Ovary (tissue), 7 donors: ENCODE measurements at regions not wholly inside any gene's neighbourhood (a gene's known extent, or its start where the extent isn't known, plus 50 kb on each side); places are given as distances from the start of the nearest gene placed in this dataset.
"Not testable (repeated sequence)": the region's sequence is repeated elsewhere in the genome, so short reads cannot be mapped to it uniquely, and the experiment has no call there.

ENCODE experiments used
- DNase-seq, 5 donors: peaks; one replicate each; pipeline ENCODE4 v3.0.0-alpha.2; 2019 to 2020
- H3K27ac ChIP-seq, 2 donors: fragments of 200-600 bp; one replicate each; pipeline versions ENCODE4 v1.5.1 to v1.8.0; 2019 to 2022
- H3K27me3 ChIP-seq: fragments of 200-600 bp; one replicate; pipeline ENCODE4 v1.8.0; 2022
- H3K36me3 ChIP-seq: fragments of 200-600 bp; sonication (generic); one replicate; pipeline ENCODE4 v1.5.1; 2019
- H3K4me1 ChIP-seq: one replicate; pipeline ENCODE4 v1.8.1; 2013; ENCODE audit warnings: mild to moderate bottlenecking, moderate library complexity; ENCODE audit not compliant: insufficient read depth
- H3K4me3 ChIP-seq: fragments of 200-600 bp; sonication (generic); one replicate; pipeline ENCODE4 v1.5.1; 2017
- H3K9me3 ChIP-seq, 2 donors: fragments of 200-600 bp in 1 of 2; sonication (generic) in 1 of 2; one replicate each; pipeline versions ENCODE4 v1.5.1 to v1.8.1; 2013 to 2019; ENCODE audit warnings: mild to moderate bottlenecking in 1 of 2, moderate library complexity in 1 of 2
- CTCF ChIP-seq, 3 donors: fragments of 450-650 bp in 2 of 3; fragments of 200-600 bp in 1 of 3; IDR thresholded peaks; one replicate each; pipeline versions ENCODE4 v1.5.1 to v1.8.0; 2016 to 2022; ENCODE audit warnings: antibody characterized with exemption in 3 of 3, mild to moderate bottlenecking in 1 of 3
- EP300 ChIP-seq: sonication (generic); formaldehyde crosslinking; IDR thresholded peaks from one replicate; pipeline ENCODE4 v1.6.1; 2017; ENCODE audit warnings: antibody characterized with exemption
- POLR2A ChIP-seq: fragments of 450-650 bp; IDR thresholded peaks from one replicate; pipeline ENCODE4 v1.6.1; 2017; ENCODE audit warnings: antibody characterized with exemption, mild to moderate bottlenecking, moderate library complexity
- WGBS, 3 donors: extraction: QIAGEN DNeasy Blood & Tissue Kit in 1 of 3; methylation state at CpG; one replicate each; pipeline versions ENCODE4 v1.1.5 to v1.1.7; 2013 to 2017; 5-methylcytosine and 5-hydroxymethylcytosine counted together
- intact Hi-C, 4 donors: fragments of 100-400 bp; cut with DNase I; formaldehyde crosslinking; loops; one replicate each; pipeline versions ENCODE4 v1.11.0 to v1.15.1; 2022 to 2023
- donor health status: DM: no; HTN: no; CAD: no; lungs with moderate emphysema.
- donor health status: DM: no; HTN: no; CAD: no.
- donor health status: Bipolar disorder and iron deficiency.
- donor health status: DM: no; HTN: no; CAD: no.
- donor health status: DM: yes; HTN: yes; CAD: no.

- no peaks in the 10 kb centered on the region for H3K4me1 ChIP-seq
- H3K4me3 ChIP-seq: no peak overlapping the region
- no peak for DNase-seq
- TF ChIP-seq EP300 (no peak), CTCF (IDR thresholded peaks at IDR 0.05) (no peak), POLR2A (no peak)
- H3K36me3 ChIP-seq: no peaks in the 10 kb centered on the region
- H3K9me3 ChIP-seq: no peaks in the 10 kb centered on the region
- no peak overlapping the region for H3K27ac ChIP-seq
- intact Hi-C loops: no loop called here
- 70 to 82% (median 75%) methylated on average over 3 of the region's 3 CpGs for WGBS, 3 donors
- no peaks in the 10 kb centered on the region for H3K27me3 ChIP-seq
Observed at GRCh38 chr6:11304946-11305345, 72.5 kb upstream of the NEDD9 start.

- intact Hi-C loops, H3K4me3 ChIP-seq, H3K36me3 ChIP-seq, H3K27ac ChIP-seq, H3K4me1 ChIP-seq, H3K9me3 ChIP-seq, DNase-seq, H3K27me3 ChIP-seq: not testable (repeated sequence)
- 79 to 85% (median 83%) methylated on average over 5 of the region's 5 CpGs for WGBS, 3 donors
Observed at GRCh38 chr6:11299876-11300428, 67.5 kb upstream of the NEDD9 start.

- intact Hi-C loops, H3K4me3 ChIP-seq, H3K27ac ChIP-seq, H3K9me3 ChIP-seq, DNase-seq, H3K27me3 ChIP-seq, H3K4me1 ChIP-seq, H3K36me3 ChIP-seq: not testable (repeated sequence)
- 76 to 84% (median 79%) methylated on average over 5 of the region's 5 CpGs for WGBS, 3 donors
Observed at GRCh38 chr6:11299421-11299784, 66.9 kb upstream of the NEDD9 start.

- no peak overlapping the region for H3K4me3 ChIP-seq
- 50 to 55% (median 52%) methylated on average over 9 of the region's 9 CpGs for WGBS, 3 donors
- H3K9me3 ChIP-seq: peaks cover 0 to 4% of the 10 kb centered on the region in 2 donors
- intact Hi-C loops: no loop called here
- no peak for TF ChIP-seq EP300
- no peak for TF ChIP-seq CTCF (IDR thresholded peaks at IDR 0.05)
- TF ChIP-seq POLR2A: no peak
- no peaks in the 10 kb centered on the region for H3K36me3 ChIP-seq
- peaks cover 4% of the 10 kb centered on the region for H3K4me1 ChIP-seq
- H3K27ac ChIP-seq: no peak overlapping the region
- DNase-seq: no peak
- H3K27me3 ChIP-seq: no peaks in the 10 kb centered on the region
Observed at GRCh38 chr6:11298651-11299420, 66.4 kb upstream of the NEDD9 start.

GRCh38 chr6:11297376-11297729, 64.9 kb upstream of the NEDD9 start:
- H3K4me3 ChIP-seq: no peak overlapping the region
- intact Hi-C loops: no loop called here
- H3K9me3 ChIP-seq: peaks cover 0 to 4% of the 10 kb centered on the region in 2 donors
- no peak for DNase-seq
- WGBS, 3 donors: 79 to 95% (median 93%) methylated on average over 1 of the region's 1 CpG
- H3K4me1 ChIP-seq: peaks cover 4% of the 10 kb centered on the region
- no peaks in the 10 kb centered on the region for H3K36me3 ChIP-seq
- no peaks in the 10 kb centered on the region for H3K27me3 ChIP-seq
- TF ChIP-seq EP300 (no peak), POLR2A (no peak), CTCF (IDR thresholded peaks at IDR 0.05) (no peak)
- H3K27ac ChIP-seq: no peak overlapping the region
